Neural progenitor cell (in vitro differentiated cells): ENCODE measurements at regions not wholly inside any gene's neighbourhood (a gene's known extent, or its start where the extent isn't known, plus 50 kb on each side); places are given as distances from the start of the nearest gene placed in this dataset.

Source experiments
- CTCF ChIP-seq: fragments of 200-600 bp; sonication (generic); IDR thresholded peaks from 2 replicates; pipeline ENCODE4 v1.5.1; 2017; ENCODE audit warnings: antibody characterized with exemption, mild to moderate bottlenecking
- EZH2 ChIP-seq: fragments of 200-600 bp; sonication (generic); IDR thresholded peaks from 2 replicates; pipeline ENCODE4 v1.6.1; 2017; ENCODE audit warnings: antibody characterized with exemption, mild to moderate bottlenecking, moderate library complexity

- TF ChIP-seq CTCF (no peak), EZH2 (no peak)
These were observed 300.6 kb upstream of the CDH5 start for GRCh38 chr16:66065925-66066324.
